Activated naive CD4-positive, alpha-beta T cell treated with anti-CD3 and anti-CD28 coated beads, Interleukin-2, amount 10 ng/mL, durations not matched to agents 7 days and 5 days (primary cell): ENCODE measurements at regions not wholly inside any gene's neighbourhood (a gene's known extent, or its start where the extent isn't known, plus 50 kb on each side); places are given as distances from the start of the nearest gene placed in this dataset.

Experiments used
- CTCF ChIA-PET: fragments of 350-600 bp; sonication (Branson Sonifier 250); formaldehyde crosslinking; loops from one replicate; lab custom pipeline; 2021; ENCODE audit warnings: antibody characterized with exemption; lab: Charles Lee
- DNase-seq: peaks from one replicate; pipeline ENCODE4 v3.0.0-alpha.2; 2020
- H3K27ac Mint-ChIP-seq: one replicate; pipeline ENCODE4 v1.8.0; 2021; ENCODE audit warnings: mild to moderate bottlenecking, moderate library complexity, mixed read lengths
- H3K27me3 Mint-ChIP-seq: one replicate; pipeline ENCODE4 v1.8.0; 2021; ENCODE audit warnings: mild to moderate bottlenecking, mixed read lengths
- H3K36me3 Mint-ChIP-seq: one replicate; pipeline ENCODE4 v1.8.0; 2021; ENCODE audit warnings: mixed read lengths
- H3K4me1 Mint-ChIP-seq: one replicate; pipeline ENCODE4 v1.8.0; 2021; ENCODE audit warnings: mixed read lengths
- H3K4me3 Mint-ChIP-seq: one replicate; pipeline ENCODE4 v1.8.0; 2021; ENCODE audit warnings: mild to moderate bottlenecking, moderate library complexity, mixed read lengths
- H3K9me3 Mint-ChIP-seq: one replicate; pipeline ENCODE4 v1.8.0; 2021; ENCODE audit warnings: mixed read lengths

GRCh38 chr7:17055596-17055995 lies 173.8 kb upstream of the AGR3 start:
- Mint-ChIP-seq H3K27me3 (peaks cover 3% of the 10 kb centered on the region), H3K36me3 (peaks cover 10% of the 10 kb centered on the region), H3K4me1 (peaks cover 35% of the 10 kb centered on the region), H3K4me3 (no peak overlapping the region), H3K9me3 (peaks cover 11% of the 10 kb centered on the region), H3K27ac (no peak overlapping the region)
- no peak for DNase-seq
- CTCF ChIA-PET: interaction anchor here (1.0 kb wide), 1 partner anchor 247 kb away, joined by 3 read pairs; no protein-coding TSS in a partner anchor

GRCh38 chr7:17056491-17057142 lies 174.8 kb upstream of the AGR3 start:
- Mint-ChIP-seq H3K4me1 (peaks cover 35% of the 10 kb centered on the region), H3K36me3 (peaks cover 10% of the 10 kb centered on the region), H3K27me3 (peaks cover 3% of the 10 kb centered on the region), H3K4me3 (no peak overlapping the region), H3K27ac (no peak overlapping the region), H3K9me3 (peaks cover 11% of the 10 kb centered on the region)
- no peak for DNase-seq
- CTCF ChIA-PET: interaction anchor here (0.5 kb wide), 1 partner anchor 179 kb away, joined by 3 read pairs; no protein-coding TSS in a partner anchor

DNA sequence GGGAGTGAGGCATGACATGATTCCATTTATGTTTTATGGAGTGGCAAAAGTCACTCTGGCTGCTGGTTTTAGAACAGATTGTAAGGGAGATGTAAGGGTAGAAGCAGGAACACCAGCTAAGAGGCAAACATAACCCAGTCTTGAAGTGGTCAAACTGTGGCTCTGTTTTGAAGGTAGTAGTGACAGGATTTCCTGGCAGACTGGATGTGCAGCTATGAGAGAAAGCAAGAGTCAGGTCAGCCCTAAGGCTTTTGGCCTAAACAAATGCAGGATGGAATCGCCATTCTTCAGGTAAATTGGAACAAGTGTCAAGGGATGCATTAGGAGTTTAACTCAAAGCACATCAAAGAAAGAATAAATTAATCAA lies 175.3 kb upstream of the AGR3 start:
- peaks cover 3% of the 10 kb centered on the region for H3K27me3 Mint-ChIP-seq
- no peak overlapping the region for H3K27ac Mint-ChIP-seq
- CTCF ChIA-PET: interaction anchor here (0.5 to 1.2 kb wide), 2 partner anchors 51 to 179 kb away, joined by 3 read pairs; no protein-coding TSS in a partner anchor
- H3K4me1 Mint-ChIP-seq: peaks cover 35% of the 10 kb centered on the region
- H3K4me3 Mint-ChIP-seq: no peak overlapping the region
- no peak for DNase-seq
- H3K36me3 Mint-ChIP-seq: peaks cover 6% of the 10 kb centered on the region
- peaks cover 11% of the 10 kb centered on the region for H3K9me3 Mint-ChIP-seq

DNA sequence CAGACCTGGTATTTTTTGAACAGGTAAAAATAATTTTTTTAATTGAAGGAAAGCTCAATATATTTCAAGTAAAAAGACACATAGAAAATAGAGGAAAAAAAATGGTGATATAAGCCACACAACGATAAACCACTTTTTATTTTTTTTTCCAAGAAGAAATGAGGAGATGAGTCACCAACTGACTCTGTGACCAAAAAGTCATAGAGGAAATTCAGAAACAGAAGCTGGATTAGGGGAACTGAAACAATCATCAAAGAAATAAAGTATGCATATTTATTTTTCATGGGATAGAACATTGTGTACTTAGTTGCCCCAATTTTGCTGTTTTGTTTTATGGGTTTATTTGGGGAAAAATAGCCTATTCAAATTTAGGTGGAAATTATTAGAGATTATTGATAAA lies 176.8 kb upstream of the AGR3 start:
- Mint-ChIP-seq H3K4me3 (no peak overlapping the region), H3K9me3 (peaks cover 6% of the 10 kb centered on the region), H3K4me1 (peaks cover 36% of the 10 kb centered on the region), H3K36me3 (peaks cover 3% of the 10 kb centered on the region), H3K27ac (no peak overlapping the region), H3K27me3 (no peaks in the 10 kb centered on the region)
- DNase-seq: no peak
- CTCF ChIA-PET: interaction anchor here (1.2 kb wide), 1 partner anchor 53 kb away, joined by 3 read pairs; no protein-coding TSS in a partner anchor

- no peaks in the 10 kb centered on the region for H3K36me3 Mint-ChIP-seq
- H3K4me3 Mint-ChIP-seq: no peak overlapping the region
- H3K4me1 Mint-ChIP-seq: peaks cover 31% of the 10 kb centered on the region
- H3K9me3 Mint-ChIP-seq: peaks cover 3% of the 10 kb centered on the region
- no peak for DNase-seq
- CTCF ChIA-PET: no interaction called here
- no peak overlapping the region for H3K27ac Mint-ChIP-seq
- H3K27me3 Mint-ChIP-seq: no peaks in the 10 kb centered on the region
Measured at GRCh38 chr7:17060051-17060450, 178.3 kb upstream of the AGR3 start.

DNA sequence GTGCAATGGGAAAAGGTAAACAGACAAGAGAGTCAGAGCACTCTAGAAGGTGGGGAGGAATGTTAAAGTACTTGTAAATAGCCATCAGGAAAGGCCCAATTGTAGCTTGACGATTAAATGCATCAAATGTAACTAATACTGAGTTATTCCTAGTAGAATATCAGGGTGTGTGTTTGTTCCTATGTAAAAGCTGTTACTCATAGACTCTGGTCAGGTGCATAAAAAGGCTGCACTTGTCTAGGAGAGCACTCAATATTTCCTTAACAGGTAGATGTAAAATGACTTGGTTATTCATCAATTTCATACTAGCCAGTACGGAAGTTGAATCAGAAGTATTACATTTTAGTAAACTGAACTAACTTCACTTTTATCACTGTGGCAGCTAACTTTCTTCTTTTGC lies 179.7 kb upstream of the AGR3 start:
- no peaks in the 10 kb centered on the region for H3K36me3 Mint-ChIP-seq
- H3K9me3 Mint-ChIP-seq: peaks cover 3% of the 10 kb centered on the region
- CTCF ChIA-PET: interaction anchor here (1.8 kb wide), 1 partner anchor 240 kb away, joined by 8 read pairs; no protein-coding TSS in a partner anchor
- H3K4me1 Mint-ChIP-seq: peaks cover 31% of the 10 kb centered on the region
- H3K27me3 Mint-ChIP-seq: no peaks in the 10 kb centered on the region
- no peak overlapping the region for H3K4me3 Mint-ChIP-seq
- no peak overlapping the region for H3K27ac Mint-ChIP-seq
- no peak for DNase-seq

- no peaks in the 10 kb centered on the region for H3K36me3 Mint-ChIP-seq
- peaks cover 23% of the 10 kb centered on the region for H3K4me1 Mint-ChIP-seq
- H3K27me3 Mint-ChIP-seq: no peaks in the 10 kb centered on the region
- H3K27ac Mint-ChIP-seq: no peak overlapping the region
- H3K4me3 Mint-ChIP-seq: no peak overlapping the region
- CTCF ChIA-PET: interaction anchor here (0.8 to 2.4 kb wide), 12 partner anchors 10 to 239 kb away, joined by 3 to 8 read pairs (median 4); no protein-coding TSS in a partner anchor
- H3K9me3 Mint-ChIP-seq: peaks cover 3% of the 10 kb centered on the region
- DNase-seq: no peak
Measured at GRCh38 chr7:17062151-17063044, 180.6 kb upstream of the AGR3 start.

DNA sequence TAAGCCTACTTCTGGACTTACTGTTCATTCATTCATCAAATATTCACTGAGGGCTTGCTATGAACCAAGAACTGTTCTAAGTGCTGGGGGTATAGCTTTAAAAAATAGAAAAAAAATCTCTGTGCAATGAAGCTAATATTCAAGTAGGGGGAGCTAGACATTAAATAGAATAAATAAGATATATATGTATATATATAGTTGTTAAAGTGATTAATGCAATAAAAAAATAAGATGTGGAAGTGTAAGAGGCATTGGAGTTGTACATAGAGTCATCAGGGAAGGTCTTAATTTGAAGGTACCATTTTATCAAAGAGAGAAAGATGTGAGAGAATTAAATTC lies 181.2 kb upstream of the AGR3 start:
- no peak for DNase-seq
- H3K27ac Mint-ChIP-seq: no peak overlapping the region
- CTCF ChIA-PET: interaction anchor here (0.8 to 2.4 kb wide), 13 partner anchors 9 to 238 kb away, joined by 3 to 8 read pairs (median 3); no protein-coding TSS in a partner anchor
- H3K4me1 Mint-ChIP-seq: peaks cover 17% of the 10 kb centered on the region
- H3K4me3 Mint-ChIP-seq: no peak overlapping the region
- H3K27me3 Mint-ChIP-seq: no peaks in the 10 kb centered on the region
- no peaks in the 10 kb centered on the region for H3K36me3 Mint-ChIP-seq
- H3K9me3 Mint-ChIP-seq: peaks cover 3% of the 10 kb centered on the region

DNA sequence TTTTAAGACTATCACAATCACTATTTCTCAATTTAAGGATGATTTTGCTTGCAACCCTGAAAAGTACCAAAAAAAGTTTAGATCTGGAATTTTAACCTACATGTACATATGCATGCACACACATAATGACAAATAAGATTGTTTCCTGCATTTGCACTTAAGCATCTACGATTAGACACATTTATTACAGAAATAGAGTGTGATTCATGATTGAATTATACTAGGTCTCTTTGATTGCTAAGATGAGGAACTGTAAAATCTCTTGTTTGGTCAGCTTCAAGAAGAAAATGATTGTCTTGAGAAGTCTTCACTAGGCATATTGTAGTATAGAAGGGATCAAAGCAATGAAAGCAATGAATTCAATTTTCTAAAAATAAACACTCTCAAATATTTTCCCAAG lies 185.9 kb upstream of the AGR3 start:
- CTCF ChIA-PET: no interaction called here

DNA sequence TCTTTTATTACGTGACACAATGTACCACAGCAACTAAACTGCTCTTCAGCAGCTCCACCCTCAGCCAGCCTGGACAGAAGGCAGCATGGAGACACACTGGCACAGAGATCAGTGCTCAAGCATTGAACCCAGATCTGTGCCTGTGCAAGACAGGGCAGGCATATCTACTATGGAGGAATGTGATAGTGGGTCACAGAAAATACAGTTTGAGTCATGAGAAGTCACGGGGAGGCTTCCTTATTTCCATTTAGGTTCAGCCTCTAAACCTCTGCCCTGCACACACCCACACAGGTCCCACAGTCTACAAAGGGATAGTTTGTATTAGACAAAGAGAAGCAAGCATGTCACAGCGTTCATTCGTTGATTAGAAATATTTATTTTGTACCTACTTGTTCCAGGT lies 187.4 kb upstream of the AGR3 start:
- CTCF ChIA-PET: no interaction called here
- H3K9me3 Mint-ChIP-seq: no peaks in the 10 kb centered on the region
- H3K27ac Mint-ChIP-seq: no peak overlapping the region
- H3K27me3 Mint-ChIP-seq: no peaks in the 10 kb centered on the region
- DNase-seq: no peak
- H3K36me3 Mint-ChIP-seq: no peaks in the 10 kb centered on the region
- no peaks in the 10 kb centered on the region for H3K4me1 Mint-ChIP-seq
- no peak overlapping the region for H3K4me3 Mint-ChIP-seq

More for the DNA sequence above, 185.9 kb upstream of the AGR3 start:
- no peaks in the 10 kb centered on the region for H3K9me3 Mint-ChIP-seq
- peaks cover 5% of the 10 kb centered on the region for H3K4me1 Mint-ChIP-seq
- no peaks in the 10 kb centered on the region for H3K27me3 Mint-ChIP-seq
- no peak overlapping the region for H3K27ac Mint-ChIP-seq
- DNase-seq: no peak
- H3K36me3 Mint-ChIP-seq: no peaks in the 10 kb centered on the region
- no peak overlapping the region for H3K4me3 Mint-ChIP-seq

- no peak for DNase-seq
- H3K36me3 Mint-ChIP-seq: no peaks in the 10 kb centered on the region
- H3K9me3 Mint-ChIP-seq: no peaks in the 10 kb centered on the region
- H3K4me1 Mint-ChIP-seq: no peaks in the 10 kb centered on the region
- no peak overlapping the region for H3K4me3 Mint-ChIP-seq
- CTCF ChIA-PET: no interaction called here
- no peaks in the 10 kb centered on the region for H3K27me3 Mint-ChIP-seq
- no peak overlapping the region for H3K27ac Mint-ChIP-seq
Measured at GRCh38 chr7:17070231-17070708, 188.5 kb upstream of the AGR3 start.

GRCh38 chr7:17071866-17072265 lies 190.1 kb upstream of the AGR3 start:
- no peak for DNase-seq

GRCh38 chr7:17075601-17076255 lies 193.9 kb upstream of the AGR3 start:
- no peaks in the 10 kb centered on the region for H3K36me3 Mint-ChIP-seq
- CTCF ChIA-PET: no interaction called here
- no peak overlapping the region for H3K4me3 Mint-ChIP-seq
- H3K27me3 Mint-ChIP-seq: peaks cover 3% of the 10 kb centered on the region
- H3K4me1 Mint-ChIP-seq: no peaks in the 10 kb centered on the region
- H3K27ac Mint-ChIP-seq: no peak overlapping the region
- DNase-seq: no peak
- H3K9me3 Mint-ChIP-seq: no peaks in the 10 kb centered on the region

More at GRCh38 chr7:17071866-17072265, 190.1 kb upstream of the AGR3 start:
- Mint-ChIP-seq H3K36me3 (no peaks in the 10 kb centered on the region), H3K27me3 (no peaks in the 10 kb centered on the region), H3K4me1 (no peaks in the 10 kb centered on the region), H3K9me3 (no peaks in the 10 kb centered on the region), H3K27ac (no peak overlapping the region), H3K4me3 (no peak overlapping the region)
- CTCF ChIA-PET: interaction anchor here (0.8 to 1.6 kb wide), 2 partner anchors 9 to 231 kb away, joined by 3 read pairs; no protein-coding TSS in a partner anchor

DNA sequence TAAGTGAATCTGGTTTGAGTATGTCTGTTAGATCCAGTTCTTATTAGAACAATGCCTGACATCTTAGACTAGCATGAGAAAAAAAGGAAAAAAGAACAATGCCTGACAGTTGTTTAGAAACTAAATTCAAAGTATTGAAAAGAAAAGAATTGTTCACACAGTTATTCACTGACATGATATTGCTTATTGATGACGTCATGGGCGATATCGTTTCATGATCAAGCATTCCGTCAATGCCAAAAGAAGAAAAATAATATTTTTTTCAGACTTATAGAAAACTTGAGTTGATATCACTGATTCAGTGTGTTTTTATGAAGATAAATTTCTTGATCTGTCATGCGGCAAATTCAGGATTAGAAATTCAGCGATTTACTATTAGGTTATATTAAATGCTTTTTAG lies 196.5 kb upstream of the AGR3 start:
- CTCF ChIA-PET: no interaction called here
- no peak for DNase-seq

More for the DNA sequence above, 196.5 kb upstream of the AGR3 start:
- peaks cover 3% of the 10 kb centered on the region for H3K27me3 Mint-ChIP-seq
- H3K27ac Mint-ChIP-seq: no peak overlapping the region
- H3K9me3 Mint-ChIP-seq: no peaks in the 10 kb centered on the region
- H3K4me3 Mint-ChIP-seq: no peak overlapping the region
- H3K36me3 Mint-ChIP-seq: no peaks in the 10 kb centered on the region
- H3K4me1 Mint-ChIP-seq: no peaks in the 10 kb centered on the region
